Skin epidermis (tissue), 12 donors: ENCODE measurements at regions not wholly inside any gene's neighbourhood (a gene's known extent, or its start where the extent isn't known, plus 50 kb on each side); places are given as distances from the start of the nearest gene placed in this dataset.

Source experiments
- H3K27ac ChIP-seq, 21 experiments: fragments of 200-600 bp; sonication (generic) in 11 of 21; one replicate each; pipeline ENCODE4 v1.5.0; 2020; ENCODE audit warnings: mild to moderate bottlenecking in 3 of 21, inconsistent platforms in 2 of 21, moderate library complexity in 2 of 21
- H3K4me3 ChIP-seq, 7 experiments: fragments of 200-600 bp; sonication (generic) in 2 of 7; one replicate each; pipeline ENCODE4 v1.5.0; 2020; ENCODE audit warnings: inconsistent platforms in 2 of 7, mild to moderate bottlenecking in 2 of 7, moderate library complexity in 1 of 7

GRCh38 chr7:118298771-118299170 is 74.3 kb downstream of the ANKRD7 start:
- no peak overlapping the region for H3K27ac ChIP-seq
- no peak overlapping the region for H3K4me3 ChIP-seq

GRCh38 chr7:118300177-118300576 is 75.7 kb downstream of the ANKRD7 start:
- Histone ChIP-seq H3K4me3 (no peak overlapping the region), H3K27ac (no peak overlapping the region)

- Histone ChIP-seq H3K4me3 (no peak overlapping the region), H3K27ac (no peak overlapping the region)
Measured at GRCh38 chr7:118304100-118304499, 79.6 kb downstream of the ANKRD7 start.

GRCh38 chr7:118305671-118306070 is 81.2 kb downstream of the ANKRD7 start:
- no peak overlapping the region for H3K27ac ChIP-seq
- no peak overlapping the region for H3K4me3 ChIP-seq

GRCh38 chr7:118306771-118307170 is 82.3 kb downstream of the ANKRD7 start:
- Histone ChIP-seq H3K4me3 (no peak overlapping the region), H3K27ac (no peak overlapping the region)

GRCh38 chr7:118311121-118311836 is 86.8 kb downstream of the ANKRD7 start:
- H3K4me3 ChIP-seq: no peak overlapping the region
- H3K27ac ChIP-seq: no peak overlapping the region

- no peak overlapping the region for H3K4me3 ChIP-seq
- no peak overlapping the region for H3K27ac ChIP-seq
Measured at GRCh38 chr7:118312051-118312450, 87.5 kb downstream of the ANKRD7 start.

- no peak overlapping the region for H3K4me3 ChIP-seq
- no peak overlapping the region for H3K27ac ChIP-seq
Measured at GRCh38 chr7:118312966-118313365, 88.5 kb downstream of the ANKRD7 start.

GRCh38 chr7:118324790-118325449 is 100.4 kb downstream of the ANKRD7 start:
- no peak overlapping the region for H3K27ac ChIP-seq

GRCh38 chr7:118325450-118325808 is 100.9 kb downstream of the ANKRD7 start:
- Histone ChIP-seq H3K4me3 (no peak overlapping the region), H3K27ac (no peak overlapping the region)

More at GRCh38 chr7:118324790-118325449, 100.4 kb downstream of the ANKRD7 start:
- no peak overlapping the region for H3K4me3 ChIP-seq

GRCh38 chr7:118327174-118327573 is 102.7 kb downstream of the ANKRD7 start:
- Histone ChIP-seq H3K27ac (no peak overlapping the region), H3K4me3 (no peak overlapping the region)

- Histone ChIP-seq H3K4me3 (no peak overlapping the region), H3K27ac (no peak overlapping the region)
Measured at GRCh38 chr7:118328505-118329211, 104.2 kb downstream of the ANKRD7 start.

GRCh38 chr7:118330388-118330787 is 105.9 kb downstream of the ANKRD7 start:
- Histone ChIP-seq H3K27ac (no peak overlapping the region), H3K4me3 (no peak overlapping the region)

GRCh38 chr7:118346748-118347147 is 122.2 kb downstream of the ANKRD7 start:
- H3K27ac ChIP-seq: no peak overlapping the region

GRCh38 chr7:118349604-118350003 is 125.1 kb downstream of the ANKRD7 start:
- Histone ChIP-seq H3K4me3 (no peak overlapping the region), H3K27ac (no peak overlapping the region)

More at GRCh38 chr7:118346748-118347147, 122.2 kb downstream of the ANKRD7 start:
- no peak overlapping the region for H3K4me3 ChIP-seq

- H3K4me3 ChIP-seq: no peak overlapping the region
Measured at GRCh38 chr7:118350260-118350659, 125.8 kb downstream of the ANKRD7 start.

GRCh38 chr7:118352867-118353453 is 128.5 kb downstream of the ANKRD7 start:
- Histone ChIP-seq H3K4me3 (no peak overlapping the region), H3K27ac (no peak overlapping the region)

More at GRCh38 chr7:118350260-118350659, 125.8 kb downstream of the ANKRD7 start:
- no peak overlapping the region for H3K27ac ChIP-seq

GRCh38 chr7:118366363-118366762 is 141.9 kb downstream of the ANKRD7 start:
- no peak overlapping the region for H3K27ac ChIP-seq
- no peak overlapping the region for H3K4me3 ChIP-seq

GRCh38 chr7:118368958-118369357 is 144.5 kb downstream of the ANKRD7 start:
- H3K4me3 ChIP-seq: no peak overlapping the region
- H3K27ac ChIP-seq: no peak overlapping the region

- Histone ChIP-seq H3K4me3 (no peak overlapping the region), H3K27ac (no peak overlapping the region)
Measured at GRCh38 chr7:118369987-118370386, 145.5 kb downstream of the ANKRD7 start.
